ENCODE measurements at regions not wholly inside any gene's neighbourhood (a gene's known extent, or its start where the extent isn't known, plus 50 kb on each side); places are given as distances from the start of the nearest gene placed in this dataset.
"Not testable (repeated sequence)": the region's sequence is repeated elsewhere in the genome, so short reads cannot be mapped to it uniquely, and the experiment has no call there.

DNA sequence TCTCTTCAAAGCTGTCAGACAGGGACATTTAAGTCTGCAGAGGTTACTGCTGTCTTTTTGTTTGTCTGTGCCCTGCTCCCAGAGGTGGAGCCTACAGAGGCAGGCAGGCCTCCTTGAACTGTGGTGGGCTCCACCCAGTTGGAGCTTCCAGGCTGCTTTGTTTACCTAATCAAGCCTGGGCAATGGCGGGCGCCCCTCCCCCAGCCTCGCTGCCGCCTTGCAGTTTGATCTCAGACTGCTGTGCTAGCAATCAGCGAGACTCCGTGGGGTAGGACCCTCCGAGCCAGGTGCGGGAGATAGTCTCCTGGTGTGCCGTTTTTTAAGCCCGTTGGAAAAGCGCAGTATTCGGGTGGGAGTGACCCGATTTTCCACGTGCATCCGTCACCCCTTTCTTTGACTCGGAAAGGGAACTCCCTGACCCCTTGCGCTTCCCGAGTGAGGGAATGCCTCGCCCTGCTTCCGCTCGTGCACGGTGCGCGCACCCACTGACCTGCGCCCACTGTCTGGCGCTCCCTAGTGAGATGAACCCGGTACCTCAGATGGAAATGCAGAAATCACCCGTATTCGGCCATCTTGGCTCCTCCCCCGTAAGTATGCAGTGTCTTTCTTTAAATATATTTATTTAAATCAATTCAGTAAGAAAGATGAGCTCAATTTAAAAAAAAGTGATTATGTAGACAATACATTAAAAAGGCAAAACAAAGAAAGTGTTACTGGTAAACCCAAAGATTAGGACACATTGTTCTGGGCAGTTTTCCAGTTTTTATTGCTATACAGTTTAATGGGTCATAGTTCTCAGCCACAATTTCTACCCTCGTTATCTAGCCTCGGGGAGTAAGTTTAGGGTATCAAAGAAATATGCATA lies 91.2 kb upstream of the GRM7 start:
- H3K4me3 Mint-ChIP-seq; H3K27me3 ChIP-seq (ENCODE audit: insufficient read depth, low read length, poor library complexity, severe bottlenecking); H3K4me1 Mint-ChIP-seq; H3K36me3 ChIP-seq (ENCODE audit: insufficient read depth, low read length); H3K36me3 Mint-ChIP-seq; H3K9me3 ChIP-seq (ENCODE audit: low read length); H3K27ac ChIP-seq (ENCODE audit: low read depth, low read length); H3K9me3 Mint-ChIP-seq; CTCF ChIA-PET; H3K27me3 Mint-ChIP-seq; H3K27ac Mint-ChIP-seq; H3K4me1 ChIP-seq (ENCODE audit: insufficient read depth, low read length); H3K4me3 ChIP-seq (ENCODE audit: low read length); POLR2A ChIA-PET; DNase-seq: not testable (repeated sequence)

GRCh38 chr3:6770397-6770690 lies 90.6 kb upstream of the GRM7 start:
- Mint-ChIP-seq H3K27me3 (no peaks in the 10 kb centered on the region), H3K4me1 (no peaks in the 10 kb centered on the region), H3K27ac (no peak overlapping the region), H3K9me3 (peaks cover 2 to 9% (median 7%) of the 10 kb centered on the region in 5 donors), H3K36me3 (no peaks in the 10 kb centered on the region), H3K4me3 (no peak overlapping the region)
- H3K9me3 ChIP-seq (ENCODE audit: low read length): no peaks in the 10 kb centered on the region
- no peak overlapping the region for H3K27ac ChIP-seq (ENCODE audit: low read depth, low read length)
- H3K4me1 ChIP-seq (ENCODE audit: insufficient read depth, low read length): no peaks in the 10 kb centered on the region
- DNase-seq: no peak
- no peak overlapping the region for H3K4me3 ChIP-seq (ENCODE audit: low read length)
- H3K36me3 ChIP-seq (ENCODE audit: insufficient read depth, low read length): no peaks in the 10 kb centered on the region
- CTCF ChIA-PET: no interaction called here
- POLR2A ChIA-PET: no interaction called here
- no peaks in the 10 kb centered on the region for H3K27me3 ChIP-seq (ENCODE audit: insufficient read depth, low read length, poor library complexity, severe bottlenecking)

GRCh38 chr3:6771171-6771570 lies 89.7 kb upstream of the GRM7 start:
- peaks cover 0 to under 1% of the 10 kb centered on the region in 2 donors for H3K27me3 Mint-ChIP-seq

DNA sequence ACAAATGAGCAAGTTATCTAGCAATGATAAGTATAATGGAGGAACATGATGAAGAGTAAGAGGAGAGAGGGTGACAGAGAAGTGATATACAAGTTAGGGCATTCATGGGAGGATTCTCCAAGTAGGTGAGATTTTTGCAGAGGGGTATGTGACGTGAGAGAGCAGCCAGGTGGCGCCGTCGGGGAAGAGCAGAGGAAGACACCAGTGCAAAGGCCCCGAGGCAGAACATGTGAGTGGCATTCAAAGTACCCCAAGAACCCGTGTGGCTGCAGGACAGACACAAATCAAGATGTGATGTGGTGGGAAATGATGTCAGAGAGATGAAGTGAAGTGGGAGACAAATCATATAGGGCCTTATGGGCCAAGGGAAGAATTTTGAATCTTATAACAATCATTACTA lies 81.8 kb upstream of the GRM7 start:
- no peak for DNase-seq
- Mint-ChIP-seq H3K4me1 (no peaks in the 10 kb centered on the region), H3K27ac (no peak overlapping the region), H3K27me3 (peaks cover 0 to 3% of the 10 kb centered on the region in 2 donors), H3K4me3 (no peak overlapping the region), H3K36me3 (peaks cover 0 to 1% (median 0%) of the 10 kb centered on the region in 3 donors), H3K9me3 (peaks cover 2 to 33% (median 6%) of the 10 kb centered on the region in 5 donors)
- ChIA-PET CTCF (no interaction called here), POLR2A (no interaction called here)
- Histone ChIP-seq H3K36me3 (ENCODE audit: insufficient read depth, low read length) (no peaks in the 10 kb centered on the region), H3K4me3 (ENCODE audit: low read length) (no peak overlapping the region), H3K9me3 (ENCODE audit: low read length) (no peaks in the 10 kb centered on the region), H3K4me1 (ENCODE audit: insufficient read depth, low read length) (no peaks in the 10 kb centered on the region), H3K27me3 (ENCODE audit: insufficient read depth, low read length, poor library complexity, severe bottlenecking) (no peaks in the 10 kb centered on the region), H3K27ac (ENCODE audit: low read depth, low read length) (no peak overlapping the region)

More at GRCh38 chr3:6771171-6771570, 89.7 kb upstream of the GRM7 start:
- H3K4me3 Mint-ChIP-seq: no peak overlapping the region
- H3K4me1 Mint-ChIP-seq: no peaks in the 10 kb centered on the region
- no peaks in the 10 kb centered on the region for H3K36me3 ChIP-seq (ENCODE audit: insufficient read depth, low read length)
- H3K4me3 ChIP-seq (ENCODE audit: low read length): no peak overlapping the region
- H3K27me3 ChIP-seq (ENCODE audit: insufficient read depth, low read length, poor library complexity, severe bottlenecking): no peaks in the 10 kb centered on the region
- H3K27ac Mint-ChIP-seq: no peak overlapping the region
- no peaks in the 10 kb centered on the region for H3K36me3 Mint-ChIP-seq
- peaks cover 2 to 9% (median 7%) of the 10 kb centered on the region in 5 donors for H3K9me3 Mint-ChIP-seq
- H3K9me3 ChIP-seq (ENCODE audit: low read length): no peaks in the 10 kb centered on the region
- H3K27ac ChIP-seq (ENCODE audit: low read depth, low read length): no peak overlapping the region
- no peaks in the 10 kb centered on the region for H3K4me1 ChIP-seq (ENCODE audit: insufficient read depth, low read length)
- no peak for DNase-seq
- CTCF ChIA-PET: no interaction called here
- POLR2A ChIA-PET: no interaction called here

- Mint-ChIP-seq H3K4me1 (no peaks in the 10 kb centered on the region), H3K36me3 (peaks cover 0 to 1% (median 0%) of the 10 kb centered on the region in 3 donors), H3K27ac (no peak overlapping the region), H3K9me3 (peaks cover 2 to 33% (median 6%) of the 10 kb centered on the region in 5 donors), H3K27me3 (peaks cover 0 to 3% of the 10 kb centered on the region in 2 donors), H3K4me3 (no peak overlapping the region)
- no peak for DNase-seq
- no peaks in the 10 kb centered on the region for H3K27me3 ChIP-seq (ENCODE audit: insufficient read depth, low read length, poor library complexity, severe bottlenecking)
- H3K4me3 ChIP-seq (ENCODE audit: low read length): no peak overlapping the region
- no peak overlapping the region for H3K27ac ChIP-seq (ENCODE audit: low read depth, low read length)
- ChIA-PET POLR2A (no interaction called here), CTCF (no interaction called here)
- no peaks in the 10 kb centered on the region for H3K9me3 ChIP-seq (ENCODE audit: low read length)
- no peaks in the 10 kb centered on the region for H3K4me1 ChIP-seq (ENCODE audit: insufficient read depth, low read length)
- no peaks in the 10 kb centered on the region for H3K36me3 ChIP-seq (ENCODE audit: insufficient read depth, low read length)
Observed at GRCh38 chr3:6781092-6781491, 79.8 kb upstream of the GRM7 start.

DNA sequence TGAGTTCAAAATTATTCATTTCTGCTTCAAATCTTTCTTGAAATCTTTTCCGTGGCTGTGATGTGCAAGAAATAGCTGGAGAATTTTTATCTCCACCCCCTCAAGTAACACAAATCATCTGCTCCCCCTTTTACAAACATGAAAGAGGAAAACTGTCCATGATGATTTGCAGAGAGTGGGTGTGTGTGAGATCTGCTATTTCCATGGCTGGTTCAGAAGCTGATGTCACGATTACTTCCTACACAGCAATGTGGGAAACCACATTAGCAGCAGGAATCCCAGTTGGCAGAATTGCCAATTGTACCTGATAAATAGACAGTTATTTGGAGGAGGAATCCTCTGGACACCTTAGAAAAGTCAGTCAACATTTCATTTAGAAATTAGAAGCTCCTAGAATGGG lies 75.2 kb upstream of the GRM7 start:
- Mint-ChIP-seq H3K36me3 (peaks cover 0 to 1% (median 0%) of the 10 kb centered on the region in 3 donors), H3K4me3 (no peak overlapping the region), H3K27ac (no peak overlapping the region), H3K4me1 (no peaks in the 10 kb centered on the region), H3K9me3 (peaks cover 0 to 24% (median 0%) of the 10 kb centered on the region in 5 donors), H3K27me3 (peaks cover 0 to 1% of the 10 kb centered on the region in 2 donors)
- H3K9me3 ChIP-seq (ENCODE audit: low read length): no peaks in the 10 kb centered on the region
- no peak overlapping the region for H3K27ac ChIP-seq (ENCODE audit: low read depth, low read length)
- H3K4me1 ChIP-seq (ENCODE audit: insufficient read depth, low read length): no peaks in the 10 kb centered on the region
- CTCF ChIA-PET: no interaction called here
- no peak for DNase-seq
- no peak overlapping the region for H3K4me3 ChIP-seq (ENCODE audit: low read length)
- H3K36me3 ChIP-seq (ENCODE audit: insufficient read depth, low read length): no peaks in the 10 kb centered on the region
- POLR2A ChIA-PET: no interaction called here
- no peaks in the 10 kb centered on the region for H3K27me3 ChIP-seq (ENCODE audit: insufficient read depth, low read length, poor library complexity, severe bottlenecking)

DNA sequence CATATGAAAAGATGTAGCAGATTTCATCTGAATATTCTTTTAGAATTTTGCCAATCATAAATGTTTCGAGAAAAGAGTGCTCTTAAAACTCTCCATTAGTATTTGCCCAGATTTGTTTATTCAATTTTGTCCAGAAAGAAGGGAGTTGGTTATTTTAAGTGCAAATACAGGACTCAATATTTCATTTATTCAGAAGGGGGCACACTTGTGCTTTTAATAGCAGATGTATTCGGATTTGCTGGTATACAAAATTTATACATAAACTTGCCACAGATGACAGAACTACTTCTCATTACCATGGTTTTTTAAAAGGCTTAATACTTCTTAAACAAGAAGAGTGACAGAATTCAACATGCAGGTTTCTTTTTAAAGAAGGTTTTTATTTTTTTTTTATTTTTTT lies 69.8 kb upstream of the GRM7 start:
- H3K36me3 ChIP-seq (ENCODE audit: insufficient read depth, low read length): no peaks in the 10 kb centered on the region

GRCh38 chr3:6799264-6799915 lies 61.5 kb upstream of the GRM7 start:
- Histone ChIP-seq H3K27ac (ENCODE audit: low read depth, low read length) (no peak overlapping the region), H3K4me1 (ENCODE audit: insufficient read depth, low read length) (no peaks in the 10 kb centered on the region), H3K9me3 (ENCODE audit: low read length) (no peaks in the 10 kb centered on the region), H3K4me3 (ENCODE audit: low read length) (no peak overlapping the region), H3K27me3 (ENCODE audit: insufficient read depth, low read length, poor library complexity, severe bottlenecking) (no peaks in the 10 kb centered on the region), H3K36me3 (ENCODE audit: insufficient read depth, low read length) (no peaks in the 10 kb centered on the region)
- Mint-ChIP-seq H3K27ac (no peak overlapping the region), H3K4me3 (no peak overlapping the region), H3K36me3 (no peaks in the 10 kb centered on the region), H3K27me3 (no peaks in the 10 kb centered on the region), H3K4me1 (no peaks in the 10 kb centered on the region), H3K9me3 (peaks cover 0 to 9% (median 4%) of the 10 kb centered on the region in 5 donors)
- POLR2A ChIA-PET: no interaction called here
- DNase-seq: no peak
- CTCF ChIA-PET: no interaction called here

More for the DNA sequence above, 69.8 kb upstream of the GRM7 start:
- H3K4me1 ChIP-seq (ENCODE audit: insufficient read depth, low read length): no peaks in the 10 kb centered on the region
- H3K27me3 ChIP-seq (ENCODE audit: insufficient read depth, low read length, poor library complexity, severe bottlenecking): no peaks in the 10 kb centered on the region
- DNase-seq: no peak
- no peaks in the 10 kb centered on the region for H3K9me3 ChIP-seq (ENCODE audit: low read length)
- no peak overlapping the region for H3K27ac ChIP-seq (ENCODE audit: low read depth, low read length)
- POLR2A ChIA-PET: no interaction called here
- H3K4me3 ChIP-seq (ENCODE audit: low read length): no peak overlapping the region
- no peaks in the 10 kb centered on the region for H3K4me1 Mint-ChIP-seq
- CTCF ChIA-PET: no interaction called here
- H3K27me3 Mint-ChIP-seq: no peaks in the 10 kb centered on the region
- H3K27ac Mint-ChIP-seq: no peak overlapping the region
- H3K36me3 Mint-ChIP-seq: no peaks in the 10 kb centered on the region
- H3K9me3 Mint-ChIP-seq: peaks cover 0 to 13% (median 2%) of the 10 kb centered on the region in 5 donors
- H3K4me3 Mint-ChIP-seq: no peak overlapping the region
